ENCODE measurements at regions not wholly inside any gene's neighbourhood (a gene's known extent, or its start where the extent isn't known, plus 50 kb on each side); places are given as distances from the start of the nearest gene placed in this dataset.

DNA sequence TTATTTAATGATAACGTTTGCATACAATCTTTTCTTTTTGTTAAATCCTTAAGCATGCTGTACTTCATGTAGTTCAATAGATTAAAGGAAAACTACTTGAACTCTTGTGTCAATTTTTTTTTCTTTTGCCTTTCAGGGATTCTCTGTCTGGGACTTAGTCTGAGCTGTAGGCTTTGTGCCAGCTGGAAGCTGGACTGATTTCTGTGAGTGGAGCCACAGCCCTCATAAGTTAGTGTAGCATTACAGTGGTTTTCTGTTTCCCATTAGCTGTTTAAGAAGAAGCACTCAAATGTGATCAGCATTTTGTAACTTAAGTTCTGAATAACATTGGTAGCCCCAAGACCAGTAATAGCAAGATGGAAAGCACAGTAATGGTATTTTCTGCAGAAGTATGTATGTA lies 330.6 kb upstream of the MEF2C start:
- in situ Hi-C loops (cut with HindIII; ENCODE audit: low pct_unique_long_range_greater_than_20kb, low sequenced_read_pairs) (no loop called here), intact Hi-C loops (cut with micrococcal nuclease; ENCODE audit: unreplicated experiment) (no loop called here)
- no peak overlapping the region for H3K4me3 ChIP-seq (ENCODE audit: low read depth in 2 of 2, low read length in 2 of 2)
- DNase-seq (ENCODE audit: low read depth, low spot score), result no peak
- H3K4me1 ChIP-seq (ENCODE audit: control insufficient read depth, insufficient read depth, low read length), result no peaks in the 10 kb centered on the region
- BruUV-seq (replicated peaks), result no TSS peak
- ChIA-PET CTCF (no interaction called here), POLR2A (no interaction called here)
- H3K36me3 ChIP-seq (ENCODE audit: control insufficient read depth, insufficient read depth, low read length), result no peaks in the 10 kb centered on the region
- H3K27ac ChIP-seq (ENCODE audit: low read length), result no peak overlapping the region
- TF ChIP-seq TCF7L2 (IDR thresholded peaks at IDR 0.05; ENCODE audit: low read depth, low read length) (no peak), POLR2AphosphoS5 (IDR thresholded peaks at IDR 0.05; ENCODE audit: low read depth, low read length) (no peak), SIN3A (IDR thresholded peaks at IDR 0.05; ENCODE audit: borderline replicate concordance, insufficient read depth, low read depth, low read length) (no peak)
- TF ChIP-seq, protein P1, sequence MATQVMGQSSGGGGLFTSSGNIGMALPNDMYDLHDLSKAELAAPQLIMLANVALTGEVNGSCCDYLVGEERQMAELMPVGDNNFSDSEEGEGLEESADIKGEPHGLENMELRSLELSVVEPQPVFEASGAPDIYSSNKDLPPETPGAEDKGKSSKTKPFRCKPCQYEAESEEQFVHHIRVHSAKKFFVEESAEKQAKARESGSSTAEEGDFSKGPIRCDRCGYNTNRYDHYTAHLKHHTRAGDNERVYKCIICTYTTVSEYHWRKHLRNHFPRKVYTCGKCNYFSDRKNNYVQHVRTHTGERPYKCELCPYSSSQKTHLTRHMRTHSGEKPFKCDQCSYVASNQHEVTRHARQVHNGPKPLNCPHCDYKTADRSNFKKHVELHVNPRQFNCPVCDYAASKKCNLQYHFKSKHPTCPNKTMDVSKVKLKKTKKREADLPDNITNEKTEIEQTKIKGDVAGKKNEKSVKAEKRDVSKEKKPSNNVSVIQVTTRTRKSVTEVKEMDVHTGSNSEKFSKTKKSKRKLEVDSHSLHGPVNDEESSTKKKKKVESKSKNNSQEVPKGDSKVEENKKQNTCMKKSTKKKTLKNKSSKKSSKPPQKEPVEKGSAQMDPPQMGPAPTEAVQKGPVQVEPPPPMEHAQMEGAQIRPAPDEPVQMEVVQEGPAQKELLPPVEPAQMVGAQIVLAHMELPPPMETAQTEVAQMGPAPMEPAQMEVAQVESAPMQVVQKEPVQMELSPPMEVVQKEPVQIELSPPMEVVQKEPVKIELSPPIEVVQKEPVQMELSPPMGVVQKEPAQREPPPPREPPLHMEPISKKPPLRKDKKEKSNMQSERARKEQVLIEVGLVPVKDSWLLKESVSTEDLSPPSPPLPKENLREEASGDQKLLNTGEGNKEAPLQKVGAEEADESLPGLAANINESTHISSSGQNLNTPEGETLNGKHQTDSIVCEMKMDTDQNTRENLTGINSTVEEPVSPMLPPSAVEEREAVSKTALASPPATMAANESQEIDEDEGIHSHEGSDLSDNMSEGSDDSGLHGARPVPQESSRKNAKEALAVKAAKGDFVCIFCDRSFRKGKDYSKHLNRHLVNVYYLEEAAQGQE (IDR thresholded peaks at IDR 0.05; ENCODE audit: insufficient read depth in 1 of 2, low read depth in 2 of 2, low read length in 1 of 2), result no peak
- TF ChIP-seq, protein P2, sequence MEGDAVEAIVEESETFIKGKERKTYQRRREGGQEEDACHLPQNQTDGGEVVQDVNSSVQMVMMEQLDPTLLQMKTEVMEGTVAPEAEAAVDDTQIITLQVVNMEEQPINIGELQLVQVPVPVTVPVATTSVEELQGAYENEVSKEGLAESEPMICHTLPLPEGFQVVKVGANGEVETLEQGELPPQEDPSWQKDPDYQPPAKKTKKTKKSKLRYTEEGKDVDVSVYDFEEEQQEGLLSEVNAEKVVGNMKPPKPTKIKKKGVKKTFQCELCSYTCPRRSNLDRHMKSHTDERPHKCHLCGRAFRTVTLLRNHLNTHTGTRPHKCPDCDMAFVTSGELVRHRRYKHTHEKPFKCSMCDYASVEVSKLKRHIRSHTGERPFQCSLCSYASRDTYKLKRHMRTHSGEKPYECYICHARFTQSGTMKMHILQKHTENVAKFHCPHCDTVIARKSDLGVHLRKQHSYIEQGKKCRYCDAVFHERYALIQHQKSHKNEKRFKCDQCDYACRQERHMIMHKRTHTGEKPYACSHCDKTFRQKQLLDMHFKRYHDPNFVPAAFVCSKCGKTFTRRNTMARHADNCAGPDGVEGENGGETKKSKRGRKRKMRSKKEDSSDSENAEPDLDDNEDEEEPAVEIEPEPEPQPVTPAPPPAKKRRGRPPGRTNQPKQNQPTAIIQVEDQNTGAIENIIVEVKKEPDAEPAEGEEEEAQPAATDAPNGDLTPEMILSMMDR (IDR thresholded peaks at IDR 0.05), result no peak
- ATAC-seq, result no peak
- no peaks in the 10 kb centered on the region for H3K9me3 ChIP-seq (ENCODE audit: control insufficient read depth, insufficient read depth, low read depth, low read length)
- H3K27me3 ChIP-seq (ENCODE audit: control insufficient read depth, insufficient read depth, low read length), result no peaks in the 10 kb centered on the region

DNA sequence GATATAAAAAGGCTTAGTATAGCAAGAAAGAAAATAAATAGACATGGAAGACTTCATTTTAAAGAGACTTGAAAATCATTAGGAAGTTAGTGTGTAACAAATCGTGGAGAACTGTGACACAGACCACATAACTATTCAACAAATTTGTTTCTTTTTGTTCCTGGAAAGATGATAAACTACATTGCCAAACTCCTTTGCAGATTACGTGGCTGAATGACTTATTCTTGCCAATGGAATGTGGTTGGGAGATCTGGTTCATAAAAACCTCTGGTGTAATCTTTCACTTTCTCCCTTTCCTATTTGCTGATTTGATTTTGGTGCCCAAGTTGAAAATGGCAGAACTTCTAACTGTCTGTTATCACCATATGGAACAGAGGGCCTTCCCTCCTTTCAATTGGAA lies 328.9 kb upstream of the MEF2C start:
- no peak overlapping the region for H3K4me3 ChIP-seq (ENCODE audit: low read depth in 2 of 2, low read length in 2 of 2)
- ChIA-PET CTCF (no interaction called here), POLR2A (no interaction called here)
- no peaks in the 10 kb centered on the region for H3K36me3 ChIP-seq (ENCODE audit: control insufficient read depth, insufficient read depth, low read length)
- intact Hi-C loops (cut with micrococcal nuclease; ENCODE audit: unreplicated experiment), result no loop called here
- H3K4me1 ChIP-seq (ENCODE audit: control insufficient read depth, insufficient read depth, low read length), result no peaks in the 10 kb centered on the region
- no peak for ATAC-seq
- H3K27me3 ChIP-seq (ENCODE audit: control insufficient read depth, insufficient read depth, low read length), result no peaks in the 10 kb centered on the region
- no peaks in the 10 kb centered on the region for H3K9me3 ChIP-seq (ENCODE audit: control insufficient read depth, insufficient read depth, low read depth, low read length)
- in situ Hi-C loops (cut with HindIII; ENCODE audit: low pct_unique_long_range_greater_than_20kb, low sequenced_read_pairs), result no loop called here
- DNase-seq (ENCODE audit: low read depth, low spot score), result no peak
- no peak overlapping the region for H3K27ac ChIP-seq (ENCODE audit: low read length)
- no peak for TF ChIP-seq POLR2AphosphoS5 (IDR thresholded peaks at IDR 0.05; ENCODE audit: low read depth, low read length)
- TF ChIP-seq, protein P1 (IDR thresholded peaks at IDR 0.05; ENCODE audit: insufficient read depth in 1 of 2, low read depth in 2 of 2, low read length in 1 of 2), result no peak
- TF ChIP-seq SIN3A (IDR thresholded peaks at IDR 0.05; ENCODE audit: borderline replicate concordance, insufficient read depth, low read depth, low read length), result no peak
- no peak for TF ChIP-seq TCF7L2 (IDR thresholded peaks at IDR 0.05; ENCODE audit: low read depth, low read length)
- TF ChIP-seq, protein P2 (IDR thresholded peaks at IDR 0.05), result no peak
- BruUV-seq (replicated peaks), result no TSS peak
